IPS-15b (cell line): ENCODE measurements at regions not wholly inside any gene's neighbourhood (a gene's known extent, or its start where the extent isn't known, plus 50 kb on each side); places are given as distances from the start of the nearest gene placed in this dataset.
"Not testable (repeated sequence)": the region's sequence is repeated elsewhere in the genome, so short reads cannot be mapped to it uniquely, and the experiment has no call there.

Experiments used
- H3K27me3 ChIP-seq: one replicate; pipeline ENCODE4 v1.6.1; 2013; ENCODE audit warnings: low read length; ENCODE audit not compliant: control insufficient read depth, insufficient read depth
- H3K36me3 ChIP-seq: one replicate; pipeline ENCODE4 v1.6.1; 2013; ENCODE audit warnings: low read length; ENCODE audit not compliant: control insufficient read depth, insufficient read depth
- H3K4me1 ChIP-seq: one replicate; pipeline ENCODE4 v1.6.1; 2013; ENCODE audit warnings: mild to moderate bottlenecking, low read length; ENCODE audit not compliant: control insufficient read depth, insufficient read depth
- H3K4me3 ChIP-seq: one replicate; pipeline ENCODE4 v1.5.1; 2013; ENCODE audit warnings: low read depth, low read length
- H3K9ac ChIP-seq: one replicate; pipeline ENCODE4 v1.6.1; 2013; ENCODE audit warnings: low read depth, mild to moderate bottlenecking, low read length
- H3K9me3 ChIP-seq: one replicate; pipeline ENCODE4 v1.6.1; 2013; ENCODE audit warnings: mild to moderate bottlenecking, low read length; ENCODE audit not compliant: control insufficient read depth, insufficient read depth

GRCh38 chr22:27099946-27100722, 442.7 kb downstream of the MIAT start:
- H3K9me3 ChIP-seq: no peaks in the 10 kb centered on the region
- H3K4me1 ChIP-seq: no peaks in the 10 kb centered on the region
- H3K9ac ChIP-seq: no peak overlapping the region
- H3K4me3 ChIP-seq: no peak overlapping the region
- H3K36me3 ChIP-seq: no peaks in the 10 kb centered on the region
- peaks cover 8% of the 10 kb centered on the region for H3K27me3 ChIP-seq

- Histone ChIP-seq H3K4me1 (no peaks in the 10 kb centered on the region), H3K9ac (no peak overlapping the region), H3K27me3 (peaks cover 8% of the 10 kb centered on the region), H3K36me3 (no peaks in the 10 kb centered on the region), H3K4me3 (no peak overlapping the region), H3K9me3 (no peaks in the 10 kb centered on the region)
Measured at GRCh38 chr22:27100789-27101188, 443.4 kb downstream of the MIAT start.

GRCh38 chr22:27101288-27101687, 443.9 kb downstream of the MIAT start:
- H3K9me3 ChIP-seq: no peaks in the 10 kb centered on the region
- H3K4me3 ChIP-seq: no peak overlapping the region
- peaks cover 8% of the 10 kb centered on the region for H3K27me3 ChIP-seq
- H3K9ac ChIP-seq: no peak overlapping the region
- no peaks in the 10 kb centered on the region for H3K36me3 ChIP-seq
- no peaks in the 10 kb centered on the region for H3K4me1 ChIP-seq

- Histone ChIP-seq H3K36me3 (no peaks in the 10 kb centered on the region), H3K9me3 (no peaks in the 10 kb centered on the region), H3K27me3 (peaks cover 8% of the 10 kb centered on the region), H3K4me1 (no peaks in the 10 kb centered on the region), H3K4me3 (no peak overlapping the region), H3K9ac (no peak overlapping the region)
Measured at GRCh38 chr22:27104449-27104848, 447.1 kb downstream of the MIAT start.

- Histone ChIP-seq H3K4me1 (no peaks in the 10 kb centered on the region), H3K27me3 (peaks cover 8% of the 10 kb centered on the region), H3K4me3 (no peak overlapping the region), H3K9ac (no peak overlapping the region), H3K9me3 (no peaks in the 10 kb centered on the region), H3K36me3 (no peaks in the 10 kb centered on the region)
Measured at GRCh38 chr22:27105142-27106025, 448.0 kb downstream of the MIAT start.

GRCh38 chr22:27106985-27107384, 449.6 kb downstream of the MIAT start:
- Histone ChIP-seq H3K36me3 (no peaks in the 10 kb centered on the region), H3K4me1 (no peaks in the 10 kb centered on the region), H3K4me3 (no peak overlapping the region), H3K9me3 (no peaks in the 10 kb centered on the region), H3K9ac (no peak overlapping the region), H3K27me3 (no peaks in the 10 kb centered on the region)

GRCh38 chr22:27107386-27107785, 450.0 kb downstream of the MIAT start:
- Histone ChIP-seq H3K4me1 (no peaks in the 10 kb centered on the region), H3K9ac (no peak overlapping the region), H3K4me3 (no peak overlapping the region), H3K9me3 (no peaks in the 10 kb centered on the region), H3K36me3 (no peaks in the 10 kb centered on the region), H3K27me3 (no peaks in the 10 kb centered on the region)

- Histone ChIP-seq H3K4me1 (no peaks in the 10 kb centered on the region), H3K27me3 (no peaks in the 10 kb centered on the region), H3K4me3 (no peak overlapping the region), H3K9me3 (no peaks in the 10 kb centered on the region), H3K9ac (no peak overlapping the region), H3K36me3 (no peaks in the 10 kb centered on the region)
Measured at GRCh38 chr22:27107824-27108223, 450.4 kb downstream of the MIAT start.

- H3K4me1 ChIP-seq: no peaks in the 10 kb centered on the region
- no peaks in the 10 kb centered on the region for H3K36me3 ChIP-seq
- no peaks in the 10 kb centered on the region for H3K9me3 ChIP-seq
- H3K27me3 ChIP-seq: no peaks in the 10 kb centered on the region
- H3K9ac ChIP-seq: no peak overlapping the region
- H3K4me3 ChIP-seq: no peak overlapping the region
Measured at GRCh38 chr22:27108425-27109114, 451.2 kb downstream of the MIAT start.

- not testable (repeated sequence) for H3K4me3 ChIP-seq, H3K4me1 ChIP-seq, H3K27me3 ChIP-seq, H3K9ac ChIP-seq, H3K36me3 ChIP-seq, H3K9me3 ChIP-seq
Measured at GRCh38 chr22:27109406-27109805, 452.0 kb downstream of the MIAT start.

GRCh38 chr22:27110665-27111451, 453.5 kb downstream of the MIAT start:
- Histone ChIP-seq H3K27me3 (no peaks in the 10 kb centered on the region), H3K4me3 (no peak overlapping the region), H3K36me3 (no peaks in the 10 kb centered on the region), H3K4me1 (no peaks in the 10 kb centered on the region), H3K9ac (no peak overlapping the region), H3K9me3 (no peaks in the 10 kb centered on the region)
